ENCODE measurements at regions not wholly inside any gene's neighbourhood (a gene's known extent, or its start where the extent isn't known, plus 50 kb on each side); places are given as distances from the start of the nearest gene placed in this dataset.

DNA sequence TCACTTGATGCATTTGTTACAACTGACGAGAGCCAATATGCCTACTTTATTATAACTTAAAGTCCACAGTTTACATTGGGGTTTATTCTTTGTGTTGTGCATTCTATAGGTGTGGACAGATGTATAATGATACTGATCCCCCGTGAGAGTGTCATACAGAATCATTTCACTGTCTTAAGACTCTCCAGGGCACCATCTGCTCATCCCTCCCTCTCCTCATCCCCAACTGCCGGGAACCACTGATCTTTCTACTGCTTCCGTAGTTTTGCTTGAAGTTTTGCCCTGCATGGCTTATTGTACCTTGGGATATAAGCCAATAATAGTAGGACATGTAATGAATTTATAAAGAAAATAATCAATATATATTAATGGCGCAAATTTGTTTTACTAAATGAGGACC is 137.8 kb upstream of the MSX1 start:
- no peak for TF ChIP-seq EZH2 (IDR thresholded peaks at IDR 0.05; ENCODE audit: insufficient read depth, poor library complexity, severe bottlenecking)
- no peak for TF ChIP-seq EZH2phosphoT487 (IDR thresholded peaks at IDR 0.05; ENCODE audit: insufficient read depth, low read depth)

All from GM23248 (cell line).